Endometrium (tissue), 2 donors: ENCODE measurements at regions not wholly inside any gene's neighbourhood (a gene's known extent, or its start where the extent isn't known, plus 50 kb on each side); places are given as distances from the start of the nearest gene placed in this dataset.

Experiments used
- FAIRE-seq: peaks from 2 replicates; lab custom pipeline; 2012; peaks lifted over from hg19 to GRCh38; lab: Jason Lieb, UNC
- donor health status: control.
- donor health status: control.

- FAIRE-seq: no peak
Measured at GRCh38 chr11:115722711-115723110, 218.5 kb upstream of the CADM1 start.

- FAIRE-seq: no peak
Measured at GRCh38 chr11:115721296-115721995, 217.2 kb upstream of the CADM1 start.

- FAIRE-seq: no peak
Measured at GRCh38 chr11:115720602-115721245, 216.5 kb upstream of the CADM1 start.

GRCh38 chr11:115718945-115719344 is 214.7 kb upstream of the CADM1 start:
- FAIRE-seq: no peak

GRCh38 chr11:115718106-115718505 is 213.9 kb upstream of the CADM1 start:
- no peak for FAIRE-seq

DNA sequence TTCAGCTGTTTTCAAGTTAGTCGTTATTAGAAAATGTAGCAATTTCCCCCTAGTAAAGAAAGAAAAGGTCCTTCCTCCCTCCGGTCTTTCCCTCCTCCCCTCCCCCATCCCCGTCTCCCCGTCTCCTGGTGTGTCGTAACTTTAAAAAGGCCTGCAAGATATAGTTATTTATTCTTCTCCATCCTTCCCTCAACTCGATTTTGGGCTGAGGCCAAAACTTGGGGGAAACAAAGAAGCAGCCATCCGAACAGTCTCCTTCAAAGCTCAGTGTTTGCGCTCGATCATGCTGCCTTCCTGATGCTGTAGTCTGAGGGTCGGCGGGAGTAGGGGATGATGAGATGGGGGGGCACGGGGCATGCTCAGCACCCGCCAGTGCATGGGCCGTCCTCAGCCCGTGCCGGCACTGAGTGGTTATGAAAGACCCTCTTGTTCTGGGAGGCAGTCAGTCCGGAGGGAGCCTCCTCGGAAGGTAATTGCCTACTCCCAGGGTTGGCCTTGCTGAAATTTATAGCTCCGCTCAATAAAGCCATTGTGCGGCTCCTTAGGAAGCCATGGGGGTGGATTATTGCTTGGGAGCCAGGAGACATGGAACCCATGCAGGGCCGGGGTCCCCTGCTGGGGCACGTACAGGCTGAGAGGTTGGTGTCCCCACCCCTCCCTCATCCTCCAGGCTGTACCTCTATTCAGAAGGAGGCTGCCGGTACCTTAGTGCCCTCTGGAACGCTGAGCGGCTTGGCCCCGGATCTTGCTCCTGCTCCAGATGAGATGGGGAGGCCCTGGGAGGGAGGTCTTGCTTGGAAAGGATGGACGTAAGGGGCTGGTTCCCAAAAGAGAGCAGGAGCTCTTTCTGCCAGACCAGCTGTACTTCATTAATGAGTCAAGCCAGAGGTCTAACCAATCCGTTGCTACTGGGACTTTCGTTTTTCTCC is 212.7 kb upstream of the CADM1 start:
- no peak for FAIRE-seq

- no peak for FAIRE-seq
Measured at GRCh38 chr11:115716080-115716479, 211.9 kb upstream of the CADM1 start.

DNA sequence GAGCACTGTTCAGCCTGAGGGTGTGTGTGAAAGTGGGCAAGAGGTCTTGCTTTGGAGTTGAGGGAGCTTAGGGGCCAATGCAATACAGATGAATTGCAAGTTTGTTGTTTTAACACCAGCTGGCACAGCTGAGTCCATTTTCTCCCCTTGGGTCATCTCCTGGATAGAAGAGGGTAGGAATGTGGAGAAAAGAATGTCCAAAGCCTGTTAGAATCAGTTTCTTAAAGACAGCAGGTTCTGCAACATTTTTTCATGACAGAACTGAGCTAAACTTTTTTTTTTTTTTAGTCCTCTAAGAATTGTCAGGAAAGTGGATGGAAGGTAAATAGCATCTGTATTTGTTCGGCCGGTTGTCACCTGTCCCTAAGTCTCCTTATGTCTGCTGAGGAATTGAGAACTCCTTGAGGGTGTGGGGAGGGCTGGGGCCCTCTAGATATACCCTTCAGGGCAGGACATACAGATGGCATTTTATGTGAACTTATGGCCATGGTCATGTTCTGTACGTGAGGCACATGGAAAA is 211.1 kb upstream of the CADM1 start:
- FAIRE-seq: no peak

- no peak for FAIRE-seq
Measured at GRCh38 chr11:115712296-115712695, 208.1 kb upstream of the CADM1 start.

DNA sequence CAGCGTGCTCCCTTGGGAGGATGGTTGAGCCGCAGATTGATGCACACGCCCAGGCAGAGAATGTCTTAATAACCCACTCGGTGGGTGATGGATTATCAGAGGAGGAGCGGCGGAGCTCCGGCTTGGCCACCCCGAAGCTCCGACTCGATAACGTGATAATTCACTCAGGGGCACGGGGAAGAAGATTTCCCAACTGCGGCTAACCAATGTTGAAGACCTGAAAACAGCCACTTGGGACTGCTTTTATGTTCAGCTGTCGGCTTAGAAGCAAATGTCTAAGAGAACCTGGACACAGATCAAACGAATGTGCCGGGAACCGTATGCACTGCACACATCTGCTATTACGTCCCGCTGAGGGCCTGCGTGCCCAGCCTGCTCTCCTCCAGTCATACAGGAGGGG is 206.8 kb upstream of the CADM1 start:
- FAIRE-seq: no peak

DNA sequence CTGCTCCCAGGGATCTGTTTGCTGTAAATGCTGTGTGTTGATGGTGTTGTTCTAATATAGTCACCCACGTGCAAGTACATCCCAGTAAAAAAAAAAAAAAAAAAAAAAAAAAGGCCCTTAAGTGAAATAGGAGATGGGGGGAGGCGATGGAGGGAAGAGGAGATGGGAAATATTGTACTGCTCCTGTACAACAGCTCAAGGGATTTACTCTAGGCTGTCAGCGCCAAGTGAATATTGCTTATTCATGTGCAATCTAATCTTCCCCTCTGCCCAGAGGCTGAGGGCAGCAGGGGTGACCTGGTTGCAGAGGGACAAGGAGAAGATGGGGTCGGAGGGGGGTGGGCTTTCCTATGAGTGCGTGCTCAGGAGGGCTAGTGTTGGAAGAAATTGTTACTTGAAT is 206.2 kb upstream of the CADM1 start:
- no peak for FAIRE-seq

DNA sequence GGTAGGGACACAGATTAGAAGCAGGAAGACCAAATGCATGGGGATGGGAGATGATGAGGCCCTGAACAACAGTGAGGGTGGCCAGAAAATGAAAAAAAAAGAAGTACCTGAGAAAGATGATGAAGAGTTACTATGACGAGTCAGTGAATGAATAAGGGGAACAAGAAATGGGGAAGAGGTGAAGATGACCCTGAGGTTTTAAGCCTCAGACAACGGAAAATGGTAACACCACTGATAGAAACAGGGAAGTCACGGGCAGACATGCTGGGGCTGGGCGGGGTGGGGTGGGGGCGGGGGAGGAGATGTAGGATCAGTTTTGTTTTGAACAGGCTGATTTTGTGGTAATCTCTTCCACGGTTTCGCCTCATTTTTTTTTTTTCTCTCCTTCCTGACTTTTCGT is 205.1 kb upstream of the CADM1 start:
- no peak for FAIRE-seq

- no peak for FAIRE-seq
Measured at GRCh38 chr11:115707180-115707905, 203.1 kb upstream of the CADM1 start.

DNA sequence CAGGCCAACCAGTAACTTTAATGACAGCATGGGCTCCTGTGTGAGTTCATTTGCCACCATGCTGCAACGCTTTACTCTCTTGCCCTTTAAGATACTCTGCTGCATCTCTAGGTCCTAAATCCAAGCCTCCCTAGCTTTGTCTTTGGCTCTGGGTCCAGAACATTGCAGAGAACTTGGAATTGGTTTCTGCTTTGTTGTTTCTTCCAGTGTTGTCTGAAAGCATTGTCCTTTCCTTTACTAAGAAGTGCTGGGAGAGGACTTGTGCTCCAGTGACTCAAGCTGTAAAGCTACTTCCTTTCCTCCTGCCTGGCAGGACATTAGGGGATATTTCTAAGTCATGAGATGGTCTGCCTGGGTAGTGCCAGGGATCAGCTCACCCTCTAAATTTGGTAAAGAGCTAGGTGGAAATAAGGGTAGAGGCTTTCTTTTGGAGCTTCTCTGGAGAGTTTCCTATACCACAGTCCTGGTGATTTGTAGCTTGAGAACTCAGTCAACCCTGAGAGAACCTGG is 202.5 kb upstream of the CADM1 start:
- FAIRE-seq: no peak

- no peak for FAIRE-seq
Measured at GRCh38 chr11:115705200-115705599, 201.0 kb upstream of the CADM1 start.

- no peak for FAIRE-seq
Measured at GRCh38 chr11:115700981-115701875, 197.0 kb upstream of the CADM1 start.

- FAIRE-seq: no peak
Measured at GRCh38 chr11:115700496-115700895, 196.3 kb upstream of the CADM1 start.

GRCh38 chr11:115699733-115700132 is 195.5 kb upstream of the CADM1 start:
- FAIRE-seq: no peak

GRCh38 chr11:115699326-115699725 is 195.1 kb upstream of the CADM1 start:
- FAIRE-seq: no peak

DNA sequence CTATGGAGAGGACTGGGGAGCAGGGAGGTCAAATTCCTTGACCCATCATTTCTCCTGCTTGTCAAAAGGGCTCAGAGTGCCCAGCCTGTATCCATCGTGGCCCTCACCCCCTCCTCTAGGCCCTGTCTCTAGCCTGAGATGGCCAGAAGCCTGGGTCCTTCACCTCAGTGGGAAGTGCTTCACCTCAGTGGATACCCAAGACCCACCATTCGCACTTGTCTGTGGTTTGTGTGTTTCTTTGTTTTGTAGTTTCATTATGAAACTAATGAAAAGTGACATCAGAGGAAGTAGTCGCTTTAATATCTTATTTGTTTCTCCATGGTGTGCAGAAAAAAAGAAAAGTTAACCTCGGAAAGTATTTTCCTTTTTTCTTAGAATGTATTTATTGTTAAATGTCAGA is 194.0 kb upstream of the CADM1 start:
- no peak for FAIRE-seq

DNA sequence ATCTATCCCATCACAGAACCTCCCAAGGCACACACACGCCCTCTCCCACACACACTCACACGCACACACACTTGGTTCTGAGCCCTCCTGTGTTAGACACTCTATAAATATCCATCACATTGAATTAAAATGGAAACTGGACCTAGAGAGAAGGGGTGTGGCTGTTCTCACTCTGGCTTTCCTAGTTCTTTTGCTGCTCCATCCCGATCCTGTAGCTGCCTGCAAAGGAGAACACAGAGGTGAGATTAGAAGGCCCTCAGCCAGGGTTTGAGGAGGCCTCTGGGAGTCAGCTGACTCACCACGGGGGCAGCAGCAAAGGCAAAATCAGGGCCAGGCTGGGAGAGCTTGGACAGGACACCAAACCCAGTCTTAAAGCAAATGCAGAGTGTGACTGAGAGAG is 192.3 kb upstream of the CADM1 start:
- FAIRE-seq: no peak
